ENCODE measurements at regions not wholly inside any gene's neighbourhood (a gene's known extent, or its start where the extent isn't known, plus 50 kb on each side); places are given as distances from the start of the nearest gene placed in this dataset.
A peak's percentile ranks its signal among the peaks of the same experiment; 100 is the strongest.
"Not testable (repeated sequence)": the region's sequence is repeated elsewhere in the genome, so short reads cannot be mapped to it uniquely, and the experiment has no call there.

DNA sequence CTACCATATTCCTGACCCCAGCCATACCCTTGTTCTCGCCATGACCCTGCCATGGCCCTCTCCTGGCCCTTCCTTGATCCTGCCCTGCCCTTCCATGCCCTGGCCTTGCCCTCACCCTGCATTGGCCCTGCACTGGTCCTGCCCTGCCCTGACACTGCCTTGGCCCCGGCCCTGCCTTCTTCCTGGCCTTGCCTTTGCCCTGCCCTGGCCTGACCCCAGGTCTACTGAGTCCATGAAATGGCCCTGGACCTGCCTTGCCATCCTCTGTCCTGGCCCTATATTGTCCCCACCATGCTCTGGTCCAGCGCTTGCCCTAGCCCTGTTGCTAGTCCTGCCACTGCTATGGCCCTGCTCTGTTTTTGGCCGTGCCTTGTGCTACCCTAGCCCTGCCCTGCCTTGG, 536.1 kb downstream of the FOXD4L6 start:
- H3K4me1 Mint-ChIP-seq; H3K27me3 Mint-ChIP-seq; H3K36me3 Mint-ChIP-seq (ENCODE audit: low read depth); CTCF ChIA-PET; POLR2A ChIA-PET; H3K9me3 Mint-ChIP-seq; DNase-seq; H3K27ac Mint-ChIP-seq; H3K4me3 Mint-ChIP-seq: not testable (repeated sequence)

DNA sequence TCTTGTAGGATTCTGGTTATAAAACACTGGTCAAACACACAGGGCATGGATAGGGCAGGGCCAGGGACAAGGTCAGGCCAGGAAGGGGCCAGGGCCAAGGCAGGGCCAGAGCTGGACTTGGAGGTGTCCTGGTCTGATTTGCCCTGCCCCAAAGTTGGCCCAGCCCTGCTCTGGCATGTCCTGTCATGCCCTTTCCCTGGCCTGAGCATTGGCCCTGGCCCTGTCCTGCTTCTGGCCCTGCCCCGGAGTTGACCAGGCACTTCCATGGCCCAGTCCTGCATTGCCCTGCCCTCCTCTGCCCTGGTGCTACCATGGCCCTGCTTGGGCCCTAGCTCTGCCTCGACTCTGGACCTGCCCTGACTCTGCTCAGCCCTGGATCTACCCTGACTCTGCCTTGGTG, 536.6 kb downstream of the FOXD4L6 start:
- DNase-seq; POLR2A ChIA-PET; H3K27ac Mint-ChIP-seq; H3K36me3 Mint-ChIP-seq (ENCODE audit: low read depth); H3K4me3 Mint-ChIP-seq; CTCF ChIA-PET; H3K9me3 Mint-ChIP-seq; H3K4me1 Mint-ChIP-seq; H3K27me3 Mint-ChIP-seq: not testable (repeated sequence)

DNA sequence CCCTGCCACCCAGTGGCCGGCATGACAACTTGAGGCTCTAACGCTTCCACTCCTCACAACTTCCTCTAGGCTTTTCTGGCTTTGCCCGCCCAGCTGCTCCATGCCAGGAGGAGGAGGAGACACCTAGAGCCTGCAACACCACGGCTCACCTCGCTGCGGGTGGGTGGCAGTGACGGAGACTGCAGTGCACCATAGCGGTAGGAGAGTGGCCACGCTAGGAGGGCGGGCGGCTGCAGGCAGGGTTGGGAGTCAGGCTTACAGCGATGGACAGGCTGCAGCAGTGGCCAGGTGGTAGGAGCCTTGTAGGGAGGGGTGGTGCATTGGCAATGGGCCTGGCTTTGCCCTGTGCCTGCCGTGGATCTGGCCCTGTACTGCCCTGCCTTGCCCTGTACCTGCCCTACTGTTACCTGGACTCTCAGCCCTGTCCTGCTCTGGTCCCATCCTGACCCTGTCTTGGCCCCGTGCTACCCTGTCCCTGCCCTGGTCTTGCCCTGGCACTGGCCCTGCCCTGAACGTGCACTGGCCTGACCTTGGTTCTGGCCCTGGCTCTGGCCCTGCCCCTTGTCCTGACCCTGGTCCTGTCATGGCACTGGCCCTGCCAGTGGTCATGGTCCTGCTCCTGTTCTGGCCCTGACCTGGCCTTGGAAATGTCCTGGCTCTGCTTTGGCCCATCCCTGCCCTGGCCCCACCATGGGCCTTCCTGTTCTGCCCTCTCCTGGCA, 540.8 kb downstream of the FOXD4L6 start:
- H3K27me3 Mint-ChIP-seq; H3K36me3 Mint-ChIP-seq (ENCODE audit: low read depth); DNase-seq; H3K27ac Mint-ChIP-seq; H3K4me1 Mint-ChIP-seq; POLR2A ChIA-PET; H3K4me3 Mint-ChIP-seq; H3K9me3 Mint-ChIP-seq; CTCF ChIA-PET: not testable (repeated sequence)

DNA sequence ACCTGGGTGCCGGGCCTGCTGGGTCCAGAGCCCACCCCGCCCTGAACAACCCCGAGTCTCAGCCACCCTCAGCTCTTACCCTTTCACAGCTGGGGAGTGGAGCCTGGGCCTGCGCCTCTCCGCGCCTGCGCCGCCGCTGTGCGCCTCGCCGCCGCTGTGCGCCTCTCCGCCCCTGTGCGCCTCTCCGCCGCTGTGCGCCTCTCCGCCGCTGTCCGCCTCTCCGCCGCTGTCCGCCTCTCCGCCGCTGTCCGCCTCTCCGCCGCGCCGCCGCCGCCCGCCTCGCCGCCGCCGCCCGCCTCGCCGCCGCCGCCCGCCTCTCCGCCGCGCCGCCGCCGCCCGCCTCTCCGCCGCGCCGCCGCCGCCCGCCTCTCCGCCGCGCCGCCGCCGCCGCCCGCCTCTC, 544.4 kb downstream of the FOXD4L6 start:
- CTCF ChIA-PET; H3K27me3 Mint-ChIP-seq; POLR2A ChIA-PET; H3K9me3 Mint-ChIP-seq; H3K36me3 Mint-ChIP-seq (ENCODE audit: low read depth); H3K4me1 Mint-ChIP-seq; DNase-seq; H3K27ac Mint-ChIP-seq: not testable (repeated sequence)
- H3K4me3 Mint-ChIP-seq, result peak overlapping the region; percentile 50

DNA sequence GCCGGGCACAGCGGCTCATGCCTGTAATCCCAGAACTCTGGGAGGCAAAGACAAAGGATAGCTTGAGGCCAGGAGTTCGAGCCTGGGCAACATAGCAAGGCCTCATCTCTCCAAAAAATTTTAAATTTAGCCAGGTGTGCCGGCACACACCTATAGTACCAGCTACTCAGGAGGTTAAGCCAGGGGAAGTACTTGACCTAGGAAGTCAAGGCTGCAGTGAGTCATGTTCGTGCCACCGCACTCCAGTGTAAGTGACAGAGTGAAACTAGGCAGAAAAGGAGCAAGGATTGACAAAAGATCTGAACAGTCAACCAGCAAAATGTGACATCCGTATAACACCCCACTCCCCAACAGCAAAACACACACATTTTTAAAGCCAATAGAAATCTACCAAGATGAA, 545.3 kb downstream of the FOXD4L6 start:
- Mint-ChIP-seq H3K4me3 (peak overlapping the region; percentile 57), H3K27ac (peak overlapping the region; percentile 71)
- H3K4me1 Mint-ChIP-seq; H3K27me3 Mint-ChIP-seq; POLR2A ChIA-PET; H3K36me3 Mint-ChIP-seq (ENCODE audit: low read depth); CTCF ChIA-PET; H3K9me3 Mint-ChIP-seq: not testable (repeated sequence)
- peak; percentile 21 for DNase-seq

DNA sequence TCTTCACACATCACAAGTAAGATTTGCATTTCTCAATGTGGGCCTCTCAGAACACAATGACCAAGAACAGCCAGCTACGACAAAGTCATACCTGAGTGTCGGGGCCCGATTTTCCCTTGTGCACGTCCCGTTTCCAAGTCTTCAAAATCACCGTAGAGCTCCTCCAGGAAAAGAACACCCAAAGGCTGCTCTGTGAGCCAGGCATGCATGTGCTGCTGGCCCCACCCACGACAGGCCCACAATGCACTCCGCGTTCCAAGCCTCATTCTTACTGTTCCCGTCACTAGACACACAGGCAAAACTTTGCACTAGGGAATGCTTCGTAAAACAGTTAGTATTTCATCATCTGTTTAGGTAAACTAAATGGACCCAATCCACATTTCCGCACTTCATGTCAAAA, 549.6 kb downstream of the FOXD4L6 start:
- POLR2A ChIA-PET, result not testable (repeated sequence)

More for the DNA sequence above, 549.6 kb downstream of the FOXD4L6 start:
- H3K4me3 Mint-ChIP-seq; H3K9me3 Mint-ChIP-seq; CTCF ChIA-PET; H3K27ac Mint-ChIP-seq; DNase-seq; H3K27me3 Mint-ChIP-seq; H3K36me3 Mint-ChIP-seq (ENCODE audit: low read depth); H3K4me1 Mint-ChIP-seq: not testable (repeated sequence)

Measured in activated CD4-positive, alpha-beta memory T cell treated with anti-CD3 and anti-CD28 coated beads, Interleukin-2, amount 10 ng/mL, durations not matched to agents 7 days and 5 days (primary cell).